ENCODE measurements at regions not wholly inside any gene's neighbourhood (a gene's known extent, or its start where the extent isn't known, plus 50 kb on each side); places are given as distances from the start of the nearest gene placed in this dataset.

- TF ChIP-seq, protein P1, sequence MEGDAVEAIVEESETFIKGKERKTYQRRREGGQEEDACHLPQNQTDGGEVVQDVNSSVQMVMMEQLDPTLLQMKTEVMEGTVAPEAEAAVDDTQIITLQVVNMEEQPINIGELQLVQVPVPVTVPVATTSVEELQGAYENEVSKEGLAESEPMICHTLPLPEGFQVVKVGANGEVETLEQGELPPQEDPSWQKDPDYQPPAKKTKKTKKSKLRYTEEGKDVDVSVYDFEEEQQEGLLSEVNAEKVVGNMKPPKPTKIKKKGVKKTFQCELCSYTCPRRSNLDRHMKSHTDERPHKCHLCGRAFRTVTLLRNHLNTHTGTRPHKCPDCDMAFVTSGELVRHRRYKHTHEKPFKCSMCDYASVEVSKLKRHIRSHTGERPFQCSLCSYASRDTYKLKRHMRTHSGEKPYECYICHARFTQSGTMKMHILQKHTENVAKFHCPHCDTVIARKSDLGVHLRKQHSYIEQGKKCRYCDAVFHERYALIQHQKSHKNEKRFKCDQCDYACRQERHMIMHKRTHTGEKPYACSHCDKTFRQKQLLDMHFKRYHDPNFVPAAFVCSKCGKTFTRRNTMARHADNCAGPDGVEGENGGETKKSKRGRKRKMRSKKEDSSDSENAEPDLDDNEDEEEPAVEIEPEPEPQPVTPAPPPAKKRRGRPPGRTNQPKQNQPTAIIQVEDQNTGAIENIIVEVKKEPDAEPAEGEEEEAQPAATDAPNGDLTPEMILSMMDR (IDR thresholded peaks at IDR 0.05) = no peak
- no peak for TF ChIP-seq EP300 (IDR thresholded peaks at IDR 0.05)
- TF ChIP-seq POLR2A (IDR thresholded peaks at IDR 0.05) = no peak
Measured at GRCh38 chr19:16014923-16015804, 61.1 kb upstream of the TPM4 start.

Data from ovary (tissue), 3 donors.